Activated CD8-positive, alpha-beta memory T cell treated with anti-CD3 and anti-CD28 coated beads, Interleukin-2, amount 10 ng/mL, durations not matched to agents 7 days and 5 days (primary cell): ENCODE measurements at regions not wholly inside any gene's neighbourhood (a gene's known extent, or its start where the extent isn't known, plus 50 kb on each side); places are given as distances from the start of the nearest gene placed in this dataset.

ENCODE experiments used
- ATAC-seq: fragments of 150-1000 bp; cut with Tn5 transposase; one replicate; pipeline ENCODE4 v1.10.0; 2021; ENCODE audit warnings: moderate library complexity
- CTCF ChIA-PET: fragments of 350-600 bp; sonication (Branson Sonifier 250); formaldehyde crosslinking; loops from one replicate; lab custom pipeline; 2021; ENCODE audit warnings: antibody characterized with exemption; lab: Charles Lee
- DNase-seq: peaks from one replicate; pipeline ENCODE4 v3.0.0-alpha.2; 2020
- H3K27ac Mint-ChIP-seq: one replicate; pipeline ENCODE4 v1.8.0; 2021; ENCODE audit warnings: mild to moderate bottlenecking, mixed read lengths
- H3K27me3 Mint-ChIP-seq: one replicate; pipeline ENCODE4 v1.8.0; 2021; ENCODE audit warnings: mixed read lengths
- H3K36me3 Mint-ChIP-seq: one replicate; pipeline ENCODE4 v1.8.0; 2021; ENCODE audit warnings: mild to moderate bottlenecking, mixed read lengths
- H3K4me1 Mint-ChIP-seq: one replicate; pipeline ENCODE4 v1.8.0; 2021; ENCODE audit warnings: mixed read lengths
- H3K4me3 Mint-ChIP-seq: one replicate; pipeline ENCODE4 v1.8.0; 2021; ENCODE audit warnings: mild to moderate bottlenecking, moderate library complexity, mixed read lengths
- H3K9me3 Mint-ChIP-seq: one replicate; pipeline ENCODE4 v1.8.0; 2022; ENCODE audit warnings: low read depth, mixed read lengths

- Mint-ChIP-seq H3K4me1 (no peaks in the 10 kb centered on the region), H3K4me3 (no peak overlapping the region), H3K27ac (no peak overlapping the region), H3K9me3 (no peaks in the 10 kb centered on the region), H3K27me3 (no peaks in the 10 kb centered on the region), H3K36me3 (no peaks in the 10 kb centered on the region)
- CTCF ChIA-PET = no interaction called here
- DNase-seq = no peak
- ATAC-seq = no peak
These were observed 129.7 kb downstream of the HS3ST1 start for GRCh38 chr4:11299016-11299415.

GRCh38 chr4:11298451-11298850 is 130.2 kb downstream of the HS3ST1 start:
- Mint-ChIP-seq H3K36me3 (no peaks in the 10 kb centered on the region), H3K4me1 (no peaks in the 10 kb centered on the region), H3K9me3 (no peaks in the 10 kb centered on the region), H3K27ac (no peak overlapping the region), H3K27me3 (no peaks in the 10 kb centered on the region), H3K4me3 (no peak overlapping the region)
- CTCF ChIA-PET = no interaction called here
- no peak for ATAC-seq
- no peak for DNase-seq

GRCh38 chr4:11297627-11298026 is 131.1 kb downstream of the HS3ST1 start:
- DNase-seq (no peak), ATAC-seq (no peak)
- no peaks in the 10 kb centered on the region for H3K36me3 Mint-ChIP-seq
- H3K9me3 Mint-ChIP-seq = no peaks in the 10 kb centered on the region
- H3K27ac Mint-ChIP-seq = no peak overlapping the region
- H3K4me1 Mint-ChIP-seq = no peaks in the 10 kb centered on the region
- CTCF ChIA-PET = no interaction called here
- no peaks in the 10 kb centered on the region for H3K27me3 Mint-ChIP-seq
- H3K4me3 Mint-ChIP-seq = no peak overlapping the region

- Mint-ChIP-seq H3K27ac (no peak overlapping the region), H3K36me3 (no peaks in the 10 kb centered on the region), H3K4me1 (no peaks in the 10 kb centered on the region), H3K27me3 (no peaks in the 10 kb centered on the region), H3K4me3 (no peak overlapping the region), H3K9me3 (no peaks in the 10 kb centered on the region)
- CTCF ChIA-PET = no interaction called here
- ATAC-seq (no peak), DNase-seq (no peak)
These were observed 131.5 kb downstream of the HS3ST1 start for GRCh38 chr4:11297201-11297600.

GRCh38 chr4:11293866-11294265 is 134.8 kb downstream of the HS3ST1 start:
- Mint-ChIP-seq H3K4me1 (no peaks in the 10 kb centered on the region), H3K27ac (no peak overlapping the region), H3K27me3 (no peaks in the 10 kb centered on the region), H3K9me3 (no peaks in the 10 kb centered on the region), H3K4me3 (no peak overlapping the region), H3K36me3 (no peaks in the 10 kb centered on the region)
- DNase-seq = no peak
- CTCF ChIA-PET = no interaction called here
- no peak for ATAC-seq

- Mint-ChIP-seq H3K9me3 (peaks cover 5% of the 10 kb centered on the region), H3K27ac (no peak overlapping the region), H3K4me3 (no peak overlapping the region), H3K4me1 (no peaks in the 10 kb centered on the region), H3K36me3 (no peaks in the 10 kb centered on the region), H3K27me3 (no peaks in the 10 kb centered on the region)
- ATAC-seq (no peak), DNase-seq (no peak)
- CTCF ChIA-PET = no interaction called here
These were observed 141.6 kb downstream of the HS3ST1 start for GRCh38 chr4:11287055-11287454.

- H3K27ac Mint-ChIP-seq = no peak overlapping the region
- H3K9me3 Mint-ChIP-seq = peaks cover 5% of the 10 kb centered on the region
- CTCF ChIA-PET = no interaction called here
- H3K27me3 Mint-ChIP-seq = no peaks in the 10 kb centered on the region
- no peaks in the 10 kb centered on the region for H3K36me3 Mint-ChIP-seq
- H3K4me1 Mint-ChIP-seq = no peaks in the 10 kb centered on the region
- no peak overlapping the region for H3K4me3 Mint-ChIP-seq
- ATAC-seq (no peak), DNase-seq (no peak)
These were observed 142.2 kb downstream of the HS3ST1 start for GRCh38 chr4:11286533-11286932.

- CTCF ChIA-PET = no interaction called here
- no peak for ATAC-seq
- no peak overlapping the region for H3K4me3 Mint-ChIP-seq
- peaks cover 5% of the 10 kb centered on the region for H3K9me3 Mint-ChIP-seq
- H3K36me3 Mint-ChIP-seq = no peaks in the 10 kb centered on the region
- H3K27me3 Mint-ChIP-seq = no peaks in the 10 kb centered on the region
- H3K27ac Mint-ChIP-seq = no peak overlapping the region
- H3K4me1 Mint-ChIP-seq = no peaks in the 10 kb centered on the region
- no peak for DNase-seq
These were observed 147.0 kb downstream of the HS3ST1 start for GRCh38 chr4:11281720-11282119.

GRCh38 chr4:11271263-11271662 is 157.4 kb downstream of the HS3ST1 start:
- Mint-ChIP-seq H3K27me3 (no peaks in the 10 kb centered on the region), H3K4me3 (no peak overlapping the region), H3K4me1 (no peaks in the 10 kb centered on the region), H3K27ac (no peak overlapping the region), H3K9me3 (peaks cover 1% of the 10 kb centered on the region), H3K36me3 (no peaks in the 10 kb centered on the region)
- CTCF ChIA-PET = no interaction called here
- ATAC-seq (no peak), DNase-seq (no peak)

- no peak for ATAC-seq
- H3K4me3 Mint-ChIP-seq = no peak overlapping the region
- no peaks in the 10 kb centered on the region for H3K36me3 Mint-ChIP-seq
- CTCF ChIA-PET = no interaction called here
- no peak overlapping the region for H3K27ac Mint-ChIP-seq
- no peak for DNase-seq
- no peaks in the 10 kb centered on the region for H3K27me3 Mint-ChIP-seq
- H3K4me1 Mint-ChIP-seq = no peaks in the 10 kb centered on the region
- peaks cover 1% of the 10 kb centered on the region for H3K9me3 Mint-ChIP-seq
These were observed 160.5 kb downstream of the HS3ST1 start for GRCh38 chr4:11268149-11268548.

- Mint-ChIP-seq H3K4me1 (no peaks in the 10 kb centered on the region), H3K36me3 (no peaks in the 10 kb centered on the region), H3K4me3 (no peak overlapping the region), H3K27me3 (no peaks in the 10 kb centered on the region), H3K27ac (no peak overlapping the region), H3K9me3 (peaks cover 1% of the 10 kb centered on the region)
- DNase-seq = no peak
- CTCF ChIA-PET = no interaction called here
- ATAC-seq = no peak
These were observed 163.9 kb downstream of the HS3ST1 start for GRCh38 chr4:11264841-11265240.

GRCh38 chr4:11264346-11264745 is 164.3 kb downstream of the HS3ST1 start:
- CTCF ChIA-PET = no interaction called here
- H3K27ac Mint-ChIP-seq = no peak overlapping the region
- H3K4me1 Mint-ChIP-seq = no peaks in the 10 kb centered on the region
- H3K9me3 Mint-ChIP-seq = peaks cover 1% of the 10 kb centered on the region
- no peaks in the 10 kb centered on the region for H3K27me3 Mint-ChIP-seq
- DNase-seq = no peak
- no peaks in the 10 kb centered on the region for H3K36me3 Mint-ChIP-seq
- H3K4me3 Mint-ChIP-seq = no peak overlapping the region
- ATAC-seq = no peak

GRCh38 chr4:11263208-11263607 is 165.5 kb downstream of the HS3ST1 start:
- Mint-ChIP-seq H3K4me1 (no peaks in the 10 kb centered on the region), H3K27me3 (no peaks in the 10 kb centered on the region), H3K36me3 (no peaks in the 10 kb centered on the region), H3K9me3 (peaks cover 1% of the 10 kb centered on the region), H3K4me3 (no peak overlapping the region), H3K27ac (no peak overlapping the region)
- DNase-seq = no peak
- ATAC-seq = no peak
- CTCF ChIA-PET = no interaction called here

GRCh38 chr4:11261066-11261850 is 167.4 kb downstream of the HS3ST1 start:
- CTCF ChIA-PET = no interaction called here
- Mint-ChIP-seq H3K4me3 (no peak overlapping the region), H3K27ac (no peak overlapping the region), H3K27me3 (no peaks in the 10 kb centered on the region), H3K9me3 (no peaks in the 10 kb centered on the region), H3K36me3 (no peaks in the 10 kb centered on the region), H3K4me1 (no peaks in the 10 kb centered on the region)
- ATAC-seq (no peak), DNase-seq (no peak)

GRCh38 chr4:11259837-11260236 is 168.9 kb downstream of the HS3ST1 start:
- CTCF ChIA-PET = no interaction called here
- ATAC-seq (no peak), DNase-seq (no peak)
- Mint-ChIP-seq H3K27ac (no peak overlapping the region), H3K4me3 (no peak overlapping the region), H3K4me1 (no peaks in the 10 kb centered on the region), H3K9me3 (no peaks in the 10 kb centered on the region), H3K36me3 (no peaks in the 10 kb centered on the region), H3K27me3 (no peaks in the 10 kb centered on the region)
